Kidney (tissue), 13 donors: ENCODE measurements at regions not wholly inside any gene's neighbourhood (a gene's known extent, or its start where the extent isn't known, plus 50 kb on each side); places are given as distances from the start of the nearest gene placed in this dataset.

Experiments used
- DNase-seq, 5 donors: peaks; one replicate each; pipeline ENCODE4 v3.0.0-alpha.2; 2013 to 2020
- FAIRE-seq: peaks from 2 replicates; lab custom pipeline; 2012; peaks lifted over from hg19 to GRCh38; lab: Jason Lieb, UNC
- H3K27ac ChIP-seq, 2 donors: one replicate each; pipeline ENCODE4 v1.7.0; 2013; ENCODE audit warnings: low read depth in 2 of 2, low read length in 2 of 2, inconsistent platforms in 1 of 2
- H3K27me3 ChIP-seq: one replicate; pipeline ENCODE4 v1.7.1; 2013; ENCODE audit warnings: low read length, inconsistent platforms; ENCODE audit not compliant: control insufficient read depth, insufficient read depth
- H3K36me3 ChIP-seq, 3 donors: one replicate each; pipeline versions ENCODE4 v1.7.0 to v1.7.1; 2013; ENCODE audit warnings: low read length in 3 of 3, control low read depth in 1 of 3, inconsistent platforms in 1 of 3; ENCODE audit not compliant: insufficient read depth in 3 of 3, control insufficient read depth in 2 of 3
- H3K4me1 ChIP-seq, 3 donors: one replicate each; pipeline versions ENCODE4 v1.7.0 to v1.7.1; 2013; ENCODE audit warnings: low read length in 3 of 3, inconsistent platforms in 1 of 3, low read depth in 1 of 3; ENCODE audit not compliant: control insufficient read depth in 2 of 3, insufficient read depth in 2 of 3
- H3K4me3 ChIP-seq, 3 donors: one replicate each; pipeline versions ENCODE4 v1.7.0 to v1.8.1; 2013; ENCODE audit warnings: low read length in 3 of 3, control low read depth in 1 of 3, inconsistent platforms in 1 of 3
- H3K9ac ChIP-seq, 3 donors: one replicate each; pipeline versions ENCODE4 v1.7.0 to v1.7.1; 2013; ENCODE audit warnings: low read length in 3 of 3, control low read depth in 1 of 3, inconsistent platforms in 1 of 3
- H3K9me3 ChIP-seq, 3 donors: one replicate each; pipeline versions ENCODE4 v1.7.0 to v1.7.1; 2013; ENCODE audit warnings: low read length in 3 of 3, control low read depth in 1 of 3, inconsistent platforms in 1 of 3; ENCODE audit not compliant: control insufficient read depth in 2 of 3, insufficient read depth in 1 of 3
- CTCF ChIP-seq: IDR thresholded peaks from 3 replicates; pipeline ENCODE4 v1.5.1; 2012; ENCODE audit warnings: mild to moderate bottlenecking, moderate library complexity, borderline replicate concordance; ENCODE audit not compliant: insufficient read depth; ENCODE audit errors: extremely low read depth
- intact Hi-C: fragments of 100-400 bp; cut with DNase I; formaldehyde crosslinking; loops from one replicate; pipeline ENCODE4 v1.11.1; 2022
- donor health status: control.
- donor health status: control.
- donor health status: control.
- donor health status: control.
- donor health status: control.
- donor health status: DM: yes; HTN: yes; CAD: no.
- donor health status: Normal renal cell carcinoma (clear cell type).

- no peaks in the 10 kb centered on the region for H3K4me1 ChIP-seq
- H3K9me3 ChIP-seq = no peaks in the 10 kb centered on the region
- FAIRE-seq (no peak), DNase-seq (no peak)
- no peaks in the 10 kb centered on the region for H3K36me3 ChIP-seq
- no peak overlapping the region for H3K27ac ChIP-seq
- intact Hi-C loops = no loop called here
- no peak overlapping the region for H3K9ac ChIP-seq
- no peak for TF ChIP-seq CTCF
- no peak overlapping the region for H3K4me3 ChIP-seq
- H3K27me3 ChIP-seq = no peaks in the 10 kb centered on the region
These were observed 199.9 kb downstream of the CXXC4 start for GRCh38 chr4:104294811-104295210.

- no peak for TF ChIP-seq CTCF
- no peaks in the 10 kb centered on the region for H3K36me3 ChIP-seq
- FAIRE-seq (no peak), DNase-seq (no peak)
- no peak overlapping the region for H3K9ac ChIP-seq
- no peaks in the 10 kb centered on the region for H3K27me3 ChIP-seq
- no peak overlapping the region for H3K4me3 ChIP-seq
- no peaks in the 10 kb centered on the region for H3K4me1 ChIP-seq
- H3K9me3 ChIP-seq = no peaks in the 10 kb centered on the region
- no peak overlapping the region for H3K27ac ChIP-seq
- intact Hi-C loops = no loop called here
These were observed 207.8 kb downstream of the CXXC4 start for GRCh38 chr4:104286867-104287266.

- Histone ChIP-seq H3K36me3 (no peaks in the 10 kb centered on the region), H3K4me1 (no peaks in the 10 kb centered on the region), H3K4me3 (no peak overlapping the region), H3K27me3 (no peaks in the 10 kb centered on the region), H3K27ac (no peak overlapping the region), H3K9me3 (no peaks in the 10 kb centered on the region), H3K9ac (no peak overlapping the region)
- FAIRE-seq (no peak), DNase-seq (no peak)
- TF ChIP-seq CTCF = no peak
- intact Hi-C loops = no loop called here
These were observed 211.4 kb downstream of the CXXC4 start for GRCh38 chr4:104283303-104283702.

GRCh38 chr4:104279744-104280143 is 214.9 kb downstream of the CXXC4 start:
- DNase-seq (no peak), FAIRE-seq (no peak)
- intact Hi-C loops = no loop called here
- no peak overlapping the region for H3K4me3 ChIP-seq
- TF ChIP-seq CTCF = no peak
- no peaks in the 10 kb centered on the region for H3K27me3 ChIP-seq
- no peak overlapping the region for H3K9ac ChIP-seq
- no peaks in the 10 kb centered on the region for H3K4me1 ChIP-seq
- no peaks in the 10 kb centered on the region for H3K36me3 ChIP-seq
- no peaks in the 10 kb centered on the region for H3K9me3 ChIP-seq
- H3K27ac ChIP-seq = no peak overlapping the region
